Ishikawa (cell line): ENCODE measurements at regions not wholly inside any gene's neighbourhood (a gene's known extent, or its start where the extent isn't known, plus 50 kb on each side); places are given as distances from the start of the nearest gene placed in this dataset.

Source experiments
- CEBPB ChIP-seq: IDR thresholded peaks from 2 replicates; pipeline ENCODE4 v1.6.1; 2012
- CREB1 ChIP-seq: IDR thresholded peaks from 2 replicates; pipeline ENCODE4 v1.6.1; 2012; ENCODE audit warnings: low read depth
- EP300 ChIP-seq: IDR thresholded peaks from 2 replicates; pipeline ENCODE4 v1.6.1; 2012; ENCODE audit warnings: borderline replicate concordance
- FOXM1 ChIP-seq: IDR thresholded peaks from 2 replicates; pipeline ENCODE4 v1.6.1; 2012; ENCODE audit warnings: low read depth, borderline replicate concordance
- RAD21 ChIP-seq: IDR thresholded peaks from 2 replicates; pipeline ENCODE4 v1.6.1; 2012; ENCODE audit warnings: low read depth
- TAF1 ChIP-seq: IDR thresholded peaks from 2 replicates; pipeline ENCODE4 v1.6.1; 2012; ENCODE audit warnings: low read depth, mild to moderate bottlenecking
- TCF12 ChIP-seq: IDR thresholded peaks from 2 replicates; pipeline ENCODE4 v1.6.1; 2012; ENCODE audit warnings: low read depth
- YY1 ChIP-seq: IDR thresholded peaks from 2 replicates; pipeline ENCODE4 v1.6.1; 2012; ENCODE audit warnings: low read depth
- TF ChIP-seq, protein P1 (sequence below): IDR thresholded peaks from 2 replicates; pipeline ENCODE4 v1.6.1; 2012; ENCODE audit warnings: low read depth, mild to moderate bottlenecking

DNA sequence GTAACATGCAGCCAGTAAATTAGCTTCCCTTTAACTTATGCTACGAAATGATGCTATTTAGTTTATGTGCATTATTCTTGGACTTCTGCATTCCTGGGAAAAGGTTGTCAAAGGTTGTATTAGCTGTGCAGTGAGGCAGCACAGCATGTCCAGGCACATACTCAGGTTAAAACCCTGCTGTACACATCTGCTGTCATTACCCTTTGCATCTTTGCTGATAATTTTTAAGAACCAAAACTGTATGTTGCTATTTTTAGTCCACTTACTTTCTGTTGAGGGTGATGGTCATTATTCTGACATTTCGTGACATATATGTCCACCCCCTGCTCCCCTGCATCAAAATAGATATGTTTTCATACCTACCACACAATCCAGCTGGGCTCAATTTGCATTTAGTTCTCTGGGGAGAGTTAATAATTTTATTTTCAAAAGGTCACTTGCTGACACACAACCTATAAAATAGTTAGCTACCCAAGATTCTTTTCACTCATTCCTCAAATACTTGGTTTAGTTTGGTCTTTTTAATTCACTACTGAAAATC lies 142.5 kb upstream of the SPACA1 start:
- TF ChIP-seq, protein P1, sequence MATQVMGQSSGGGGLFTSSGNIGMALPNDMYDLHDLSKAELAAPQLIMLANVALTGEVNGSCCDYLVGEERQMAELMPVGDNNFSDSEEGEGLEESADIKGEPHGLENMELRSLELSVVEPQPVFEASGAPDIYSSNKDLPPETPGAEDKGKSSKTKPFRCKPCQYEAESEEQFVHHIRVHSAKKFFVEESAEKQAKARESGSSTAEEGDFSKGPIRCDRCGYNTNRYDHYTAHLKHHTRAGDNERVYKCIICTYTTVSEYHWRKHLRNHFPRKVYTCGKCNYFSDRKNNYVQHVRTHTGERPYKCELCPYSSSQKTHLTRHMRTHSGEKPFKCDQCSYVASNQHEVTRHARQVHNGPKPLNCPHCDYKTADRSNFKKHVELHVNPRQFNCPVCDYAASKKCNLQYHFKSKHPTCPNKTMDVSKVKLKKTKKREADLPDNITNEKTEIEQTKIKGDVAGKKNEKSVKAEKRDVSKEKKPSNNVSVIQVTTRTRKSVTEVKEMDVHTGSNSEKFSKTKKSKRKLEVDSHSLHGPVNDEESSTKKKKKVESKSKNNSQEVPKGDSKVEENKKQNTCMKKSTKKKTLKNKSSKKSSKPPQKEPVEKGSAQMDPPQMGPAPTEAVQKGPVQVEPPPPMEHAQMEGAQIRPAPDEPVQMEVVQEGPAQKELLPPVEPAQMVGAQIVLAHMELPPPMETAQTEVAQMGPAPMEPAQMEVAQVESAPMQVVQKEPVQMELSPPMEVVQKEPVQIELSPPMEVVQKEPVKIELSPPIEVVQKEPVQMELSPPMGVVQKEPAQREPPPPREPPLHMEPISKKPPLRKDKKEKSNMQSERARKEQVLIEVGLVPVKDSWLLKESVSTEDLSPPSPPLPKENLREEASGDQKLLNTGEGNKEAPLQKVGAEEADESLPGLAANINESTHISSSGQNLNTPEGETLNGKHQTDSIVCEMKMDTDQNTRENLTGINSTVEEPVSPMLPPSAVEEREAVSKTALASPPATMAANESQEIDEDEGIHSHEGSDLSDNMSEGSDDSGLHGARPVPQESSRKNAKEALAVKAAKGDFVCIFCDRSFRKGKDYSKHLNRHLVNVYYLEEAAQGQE, result no peak
- TF ChIP-seq CREB1, result no peak
- no peak for TF ChIP-seq CEBPB
- no peak for TF ChIP-seq RAD21
- TF ChIP-seq YY1, result no peak
- no peak for TF ChIP-seq EP300
- no peak for TF ChIP-seq FOXM1
- TF ChIP-seq TAF1, result no peak
- no peak for TF ChIP-seq TCF12
